Prostate gland (tissue), 2 donors: ENCODE measurements at regions not wholly inside any gene's neighbourhood (a gene's known extent, or its start where the extent isn't known, plus 50 kb on each side); places are given as distances from the start of the nearest gene placed in this dataset.

ENCODE experiments used
- POLR2AphosphoS5 ChIP-seq: sonication (generic); formaldehyde crosslinking; IDR thresholded peaks from one replicate; pipeline ENCODE4 v1.6.1; 2017; ENCODE audit warnings: antibody characterized with exemption
- TF ChIP-seq, protein P1 (sequence below), 4 experiments: fragments of 200-600 bp in 2 of 4; fragments of 450-650 bp in 2 of 4; sonication (generic) in 2 of 4; IDR thresholded peaks; 1 replicate in 3 of 4; 2 replicates in 1 of 4; pipeline ENCODE4 v1.5.1; 2016 to 2019; ENCODE audit warnings: antibody characterized with exemption in 4 of 4, mild to moderate bottlenecking in 2 of 4, moderate library complexity in 2 of 4

DNA sequence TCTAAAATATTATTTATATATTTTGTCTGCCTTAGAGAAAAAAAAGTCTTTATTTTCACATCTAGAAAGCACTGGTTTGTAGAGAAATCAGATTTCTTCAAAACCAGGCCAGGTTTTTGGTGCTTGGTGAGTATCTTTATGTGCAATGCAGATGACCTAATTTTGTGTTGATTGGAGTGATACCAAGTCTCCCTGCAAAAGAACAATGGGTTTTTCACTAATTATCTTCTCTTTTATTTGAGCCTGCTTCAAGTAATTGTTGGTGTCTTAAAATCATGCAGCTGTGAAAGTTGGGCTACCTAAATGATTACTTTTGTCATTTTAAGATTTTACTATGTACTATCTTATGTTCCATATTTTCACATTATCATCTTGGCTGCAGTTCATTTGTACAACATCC lies 874.7 kb downstream of the TFAP2A start:
- TF ChIP-seq, protein P1, sequence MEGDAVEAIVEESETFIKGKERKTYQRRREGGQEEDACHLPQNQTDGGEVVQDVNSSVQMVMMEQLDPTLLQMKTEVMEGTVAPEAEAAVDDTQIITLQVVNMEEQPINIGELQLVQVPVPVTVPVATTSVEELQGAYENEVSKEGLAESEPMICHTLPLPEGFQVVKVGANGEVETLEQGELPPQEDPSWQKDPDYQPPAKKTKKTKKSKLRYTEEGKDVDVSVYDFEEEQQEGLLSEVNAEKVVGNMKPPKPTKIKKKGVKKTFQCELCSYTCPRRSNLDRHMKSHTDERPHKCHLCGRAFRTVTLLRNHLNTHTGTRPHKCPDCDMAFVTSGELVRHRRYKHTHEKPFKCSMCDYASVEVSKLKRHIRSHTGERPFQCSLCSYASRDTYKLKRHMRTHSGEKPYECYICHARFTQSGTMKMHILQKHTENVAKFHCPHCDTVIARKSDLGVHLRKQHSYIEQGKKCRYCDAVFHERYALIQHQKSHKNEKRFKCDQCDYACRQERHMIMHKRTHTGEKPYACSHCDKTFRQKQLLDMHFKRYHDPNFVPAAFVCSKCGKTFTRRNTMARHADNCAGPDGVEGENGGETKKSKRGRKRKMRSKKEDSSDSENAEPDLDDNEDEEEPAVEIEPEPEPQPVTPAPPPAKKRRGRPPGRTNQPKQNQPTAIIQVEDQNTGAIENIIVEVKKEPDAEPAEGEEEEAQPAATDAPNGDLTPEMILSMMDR (IDR thresholded peaks at IDR 0.05): no peak
- TF ChIP-seq POLR2AphosphoS5: no peak
